GM18909 (cell line): ENCODE measurements at regions not wholly inside any gene's neighbourhood (a gene's known extent, or its start where the extent isn't known, plus 50 kb on each side); places are given as distances from the start of the nearest gene placed in this dataset.

ENCODE experiments used
- ATAC-seq: cut with Tn5 transposase; IDR thresholded peaks from one replicate; pipeline ENCODE4 v1.9.1; 2021; ENCODE audit warnings: mild to moderate bottlenecking; ENCODE audit not compliant: unreplicated experiment, poor library complexity

- no peak for ATAC-seq
These were observed 204.2 kb downstream of the CHRM3 start for GRCh38 chr1:239590556-239590955.

- no peak for ATAC-seq
These were observed 207.2 kb downstream of the CHRM3 start for GRCh38 chr1:239593527-239593926.

- no peak for ATAC-seq
These were observed 214.2 kb downstream of the CHRM3 start for GRCh38 chr1:239600588-239600987.

DNA sequence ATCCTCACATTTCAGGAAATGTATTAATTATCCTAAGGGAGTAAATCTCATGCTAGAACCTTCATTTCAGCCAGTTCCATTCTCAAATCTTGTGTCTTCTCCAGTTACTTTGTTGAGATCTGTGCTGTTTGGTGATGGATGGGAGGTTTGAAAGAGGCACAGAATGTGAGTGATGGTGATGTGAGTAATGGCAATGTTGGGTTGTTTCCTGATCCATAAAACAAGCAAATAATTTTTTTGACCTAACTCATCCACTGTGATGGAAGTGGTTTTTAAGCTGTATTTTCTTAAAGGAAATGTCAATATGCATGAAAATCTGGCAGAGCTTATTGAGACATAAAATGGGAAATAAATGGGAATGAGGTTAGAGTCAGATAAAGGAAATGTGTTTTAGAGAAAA is 214.7 kb downstream of the CHRM3 start:
- ATAC-seq, result no peak

GRCh38 chr1:239603530-239603929 is 217.2 kb downstream of the CHRM3 start:
- no peak for ATAC-seq

GRCh38 chr1:239606850-239607400 is 220.6 kb downstream of the CHRM3 start:
- no peak for ATAC-seq

DNA sequence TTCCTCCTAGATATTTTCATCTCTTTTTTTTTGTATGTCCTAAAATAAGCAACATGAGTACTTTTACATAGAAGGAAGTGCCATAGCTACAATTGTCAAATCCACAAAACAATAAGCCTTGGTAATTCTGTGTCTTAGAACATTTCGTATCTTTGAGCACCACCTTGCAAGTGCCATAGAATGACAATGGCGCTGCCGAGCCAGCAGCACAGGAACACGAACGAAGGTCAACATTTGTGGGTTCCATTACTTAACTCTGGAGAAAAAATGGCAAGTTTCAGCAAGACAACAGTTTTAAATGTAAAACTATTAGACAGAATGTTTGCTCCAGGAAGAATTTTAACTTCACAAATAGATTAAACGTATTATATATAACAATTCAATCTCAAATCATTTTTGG is 222.1 kb downstream of the CHRM3 start:
- ATAC-seq, result no peak

- ATAC-seq, result no peak
These were observed 226.0 kb downstream of the CHRM3 start for GRCh38 chr1:239612379-239612778.

DNA sequence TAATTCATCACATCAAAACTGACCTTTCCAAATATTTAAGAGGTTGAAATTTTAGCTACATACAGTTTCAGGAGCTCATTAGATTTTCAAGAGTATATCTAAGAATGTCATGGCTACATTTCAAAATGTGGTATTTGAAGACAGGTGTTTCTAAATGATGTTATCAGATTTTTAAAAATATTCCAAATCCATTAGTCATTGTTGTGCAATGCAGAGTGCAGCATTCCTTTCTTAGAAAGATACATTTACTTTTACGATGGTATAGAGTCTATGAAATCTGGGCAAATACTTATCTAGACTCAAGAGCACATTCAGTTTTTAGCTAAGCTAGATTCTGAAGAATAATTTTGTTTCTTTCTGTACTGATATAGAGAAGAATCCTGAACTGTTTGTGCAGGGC is 230.3 kb downstream of the CHRM3 start:
- ATAC-seq, result no peak

GRCh38 chr1:239617259-239617658 is 230.9 kb downstream of the CHRM3 start:
- no peak for ATAC-seq

- no peak for ATAC-seq
These were observed 231.4 kb downstream of the CHRM3 start for GRCh38 chr1:239617731-239618130.

- no peak for ATAC-seq
These were observed 232.8 kb downstream of the CHRM3 start for GRCh38 chr1:239619190-239619589.

GRCh38 chr1:239630767-239631166 is 244.4 kb downstream of the CHRM3 start:
- no peak for ATAC-seq

GRCh38 chr1:239633432-239633831 is 247.1 kb downstream of the CHRM3 start:
- no peak for ATAC-seq

GRCh38 chr1:239635276-239635675 is 248.9 kb downstream of the CHRM3 start:
- no peak for ATAC-seq

- no peak for ATAC-seq
These were observed 250.0 kb downstream of the CHRM3 start for GRCh38 chr1:239636347-239636746.

DNA sequence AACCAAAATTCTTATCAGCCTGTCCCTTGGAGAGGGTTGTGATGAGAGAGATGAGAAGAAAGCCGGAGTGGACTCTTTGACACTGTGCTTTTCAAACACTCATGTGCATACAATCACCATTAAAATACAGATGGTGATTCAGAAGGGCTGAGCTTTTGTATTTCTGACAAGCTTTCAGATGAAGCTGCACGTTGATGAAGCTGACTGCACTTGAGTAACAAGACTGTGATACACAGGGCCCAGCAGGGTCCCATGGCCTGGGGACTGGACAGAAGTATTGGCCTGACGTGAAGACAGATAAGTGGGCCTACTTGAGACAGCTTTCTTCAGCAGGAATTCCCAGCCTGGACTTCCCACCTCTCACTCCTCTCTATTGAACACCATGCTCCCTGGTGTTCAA is 258.2 kb downstream of the CHRM3 start:
- ATAC-seq, result no peak

DNA sequence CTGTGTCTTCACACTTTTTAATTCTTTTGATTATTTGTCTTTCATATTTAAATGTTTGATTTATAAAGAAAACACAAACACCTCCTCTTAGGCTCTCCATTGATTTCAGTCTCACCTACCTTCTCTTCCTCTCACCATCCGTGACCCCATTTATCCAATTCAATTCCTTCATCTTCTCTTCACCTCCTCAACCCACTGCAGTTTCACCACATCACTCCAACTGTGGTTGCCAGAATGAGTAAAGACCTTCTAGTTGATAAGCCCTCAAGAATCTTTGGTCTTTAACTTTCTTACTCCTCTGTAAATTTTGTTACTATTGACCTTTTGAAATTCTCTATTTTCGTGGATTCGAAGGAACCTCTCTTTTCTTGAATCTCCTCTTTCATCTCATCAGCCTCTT is 260.7 kb downstream of the CHRM3 start:
- no peak for ATAC-seq

- no peak for ATAC-seq
These were observed 261.7 kb downstream of the CHRM3 start for GRCh38 chr1:239647964-239648632.

DNA sequence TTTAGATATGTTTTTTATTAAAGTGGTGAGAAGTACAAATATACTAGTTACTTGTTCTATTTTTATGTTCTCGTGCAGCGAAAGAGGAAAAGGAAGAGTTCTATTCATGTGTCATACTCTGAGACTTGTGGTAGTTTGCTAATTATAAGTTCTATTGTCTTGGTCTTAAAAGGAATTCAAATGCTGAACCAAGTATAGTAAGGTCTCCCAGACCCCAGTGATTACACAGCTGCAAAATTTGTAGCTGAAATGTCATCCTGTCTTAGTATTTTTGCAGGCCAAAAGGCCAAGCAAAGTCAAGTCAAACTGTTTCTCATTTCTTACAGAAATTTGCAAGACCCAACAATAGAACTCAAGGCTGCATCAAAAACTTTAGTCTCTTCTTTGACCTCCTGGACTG is 268.7 kb downstream of the CHRM3 start:
- no peak for ATAC-seq

- ATAC-seq, result no peak
These were observed 270.9 kb downstream of the CHRM3 start for GRCh38 chr1:239657291-239657690.

DNA sequence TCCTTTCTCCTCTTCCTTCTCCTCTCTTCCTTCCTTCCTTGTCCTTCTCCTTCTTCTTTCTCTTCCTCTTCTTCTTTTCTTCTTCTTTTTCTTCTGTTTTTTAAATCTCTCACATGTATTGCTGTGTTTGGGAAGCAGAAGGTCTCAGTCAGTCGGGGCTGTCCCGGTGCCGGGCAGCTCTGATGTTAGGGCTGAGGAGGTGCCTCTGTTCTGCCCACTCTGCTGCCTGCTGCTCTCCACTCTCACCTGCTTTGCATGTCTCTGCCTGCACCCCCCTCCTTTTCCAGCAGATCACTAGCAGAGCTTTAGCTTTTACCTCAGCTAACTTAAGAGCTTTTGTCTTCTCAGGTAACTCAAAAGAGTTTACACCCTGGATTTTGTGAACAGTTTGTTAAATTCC is 276.6 kb downstream of the CHRM3 start:
- no peak for ATAC-seq
